GM12891 (cell line): ENCODE measurements at regions not wholly inside any gene's neighbourhood (a gene's known extent, or its start where the extent isn't known, plus 50 kb on each side); places are given as distances from the start of the nearest gene placed in this dataset.

Source experiments
- DNase-seq: peaks from one replicate; pipeline ENCODE4 v3.0.0; 2011; ENCODE audit warnings: low spot score; ENCODE audit not compliant: insufficient read length
- FAIRE-seq: peaks from 2 replicates; lab custom pipeline; 2011; peaks lifted over from hg19 to GRCh38; lab: Jason Lieb, UNC
- PAX5 ChIP-seq: IDR thresholded peaks from 2 replicates; pipeline ENCODE4 v1.6.1; 2011; ENCODE audit warnings: low read length, moderate library complexity, mild to moderate bottlenecking; ENCODE audit not compliant: insufficient read depth, severe bottlenecking
- POLR2A ChIP-seq: IDR thresholded peaks from 2 replicates; pipeline ENCODE4 v1.6.1; 2011; ENCODE audit warnings: low read depth, low read length, control low read depth
- POLR2AphosphoS5 ChIP-seq: IDR thresholded peaks from 2 replicates; pipeline ENCODE4 v1.6.1; 2011; ENCODE audit warnings: low read depth, low read length, control low read depth
- POU2F2 ChIP-seq: IDR thresholded peaks from 2 replicates; pipeline ENCODE4 v1.6.1; 2011; ENCODE audit warnings: low read depth, mild to moderate bottlenecking, control low read depth, low read length, moderate library complexity
- SPI1 ChIP-seq: IDR thresholded peaks from 2 replicates; pipeline ENCODE4 v1.6.1; 2011; ENCODE audit warnings: low read depth, low read length, control low read depth
- TAF1 ChIP-seq: IDR thresholded peaks from 2 replicates; pipeline ENCODE4 v1.6.1; 2011; ENCODE audit warnings: low read depth, low read length, control low read depth

GRCh38 chr14:86012461-86012860 is 482.5 kb downstream of the FLRT2 start:
- no peak for TF ChIP-seq PAX5
- TF ChIP-seq POU2F2: no peak
- no peak for TF ChIP-seq SPI1
- TF ChIP-seq POLR2AphosphoS5: no peak
- no peak for TF ChIP-seq TAF1
- no peak for TF ChIP-seq POLR2A
- no peak for FAIRE-seq

GRCh38 chr14:86003998-86004397 is 474.1 kb downstream of the FLRT2 start:
- TF ChIP-seq POU2F2 (no peak), SPI1 (no peak), PAX5 (no peak), POLR2A (no peak), POLR2AphosphoS5 (no peak), TAF1 (no peak)
- FAIRE-seq (no peak), DNase-seq (no peak)

More at GRCh38 chr14:86012461-86012860, 482.5 kb downstream of the FLRT2 start:
- DNase-seq: no peak

GRCh38 chr14:85996551-85996950 is 466.6 kb downstream of the FLRT2 start:
- DNase-seq (no peak), FAIRE-seq (no peak)
- TF ChIP-seq PAX5 (no peak), POLR2AphosphoS5 (no peak)

- FAIRE-seq (no peak), DNase-seq (no peak)
- TF ChIP-seq PAX5 (no peak), SPI1 (no peak), POLR2AphosphoS5 (no peak), POLR2A (no peak), POU2F2 (no peak), TAF1 (no peak)
Measured at GRCh38 chr14:85991156-85991555, 461.2 kb downstream of the FLRT2 start.

- DNase-seq (no peak), FAIRE-seq (no peak)
- no peak for TF ChIP-seq TAF1
- TF ChIP-seq SPI1: no peak
- TF ChIP-seq POLR2AphosphoS5: no peak
Measured at GRCh38 chr14:85987907-85988306, 458.0 kb downstream of the FLRT2 start.

- no peak for DNase-seq
- no peak for FAIRE-seq
- TF ChIP-seq TAF1 (no peak), POLR2A (no peak)
Measured at GRCh38 chr14:85987292-85987691, 457.3 kb downstream of the FLRT2 start.

- FAIRE-seq (no peak), DNase-seq (no peak)
- TF ChIP-seq POLR2A: no peak
- TF ChIP-seq SPI1: no peak
- TF ChIP-seq PAX5: no peak
- no peak for TF ChIP-seq POU2F2
- TF ChIP-seq TAF1: no peak
- TF ChIP-seq POLR2AphosphoS5: no peak
Measured at GRCh38 chr14:85978582-85979250, 448.8 kb downstream of the FLRT2 start.

- TF ChIP-seq PAX5: no peak
- no peak for TF ChIP-seq TAF1
- no peak for TF ChIP-seq POLR2AphosphoS5
- TF ChIP-seq SPI1: no peak
- DNase-seq: no peak
- no peak for FAIRE-seq
Measured at GRCh38 chr14:85974602-85975001, 444.7 kb downstream of the FLRT2 start.

- no peak for FAIRE-seq
- no peak for DNase-seq
- TF ChIP-seq POLR2AphosphoS5 (no peak), PAX5 (no peak), POLR2A (no peak), TAF1 (no peak), SPI1 (no peak), POU2F2 (no peak)
Measured at GRCh38 chr14:85963486-85963885, 433.5 kb downstream of the FLRT2 start.

GRCh38 chr14:85960756-85961155 is 430.8 kb downstream of the FLRT2 start:
- FAIRE-seq (no peak), DNase-seq (no peak)
- no peak for TF ChIP-seq POLR2A
- TF ChIP-seq SPI1: no peak
- TF ChIP-seq PAX5: no peak
- TF ChIP-seq POLR2AphosphoS5: no peak
- no peak for TF ChIP-seq TAF1
- TF ChIP-seq POU2F2: no peak

GRCh38 chr14:85959063-85959462 is 429.1 kb downstream of the FLRT2 start:
- no peak for TF ChIP-seq POLR2AphosphoS5
- TF ChIP-seq POU2F2: no peak
- no peak for TF ChIP-seq PAX5
- TF ChIP-seq TAF1: no peak
- TF ChIP-seq SPI1: no peak
- TF ChIP-seq POLR2A: no peak
- FAIRE-seq (no peak), DNase-seq (no peak)

GRCh38 chr14:85958069-85958468 is 428.1 kb downstream of the FLRT2 start:
- no peak for FAIRE-seq
- no peak for DNase-seq
- TF ChIP-seq PAX5 (no peak), POLR2A (no peak), POU2F2 (no peak), POLR2AphosphoS5 (no peak), TAF1 (no peak), SPI1 (no peak)
